ENCODE measurements at regions not wholly inside any gene's neighbourhood (a gene's known extent, or its start where the extent isn't known, plus 50 kb on each side); places are given as distances from the start of the nearest gene placed in this dataset.

DNA sequence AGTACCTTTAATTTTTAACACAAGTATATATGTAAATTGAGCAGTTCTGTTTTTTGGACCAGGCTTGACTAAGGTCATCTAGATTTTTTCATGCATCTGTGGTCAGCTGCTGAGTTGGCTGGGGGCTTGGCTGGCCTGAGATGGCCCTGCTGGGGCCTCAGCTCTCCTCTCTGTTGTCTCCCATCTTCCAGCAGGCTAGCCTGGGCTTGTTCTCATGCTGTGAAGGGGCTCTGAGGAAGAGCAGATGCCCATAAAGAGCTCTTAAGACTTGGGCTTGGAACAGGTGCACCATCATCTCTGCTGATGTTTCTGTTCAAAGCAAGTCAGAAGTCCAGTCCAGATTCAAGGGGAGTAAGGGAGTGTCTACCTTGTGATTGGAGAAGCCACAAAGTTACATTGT is 51.2 kb upstream of the TNR start (continued):
- TF ChIP-seq, protein P1, sequence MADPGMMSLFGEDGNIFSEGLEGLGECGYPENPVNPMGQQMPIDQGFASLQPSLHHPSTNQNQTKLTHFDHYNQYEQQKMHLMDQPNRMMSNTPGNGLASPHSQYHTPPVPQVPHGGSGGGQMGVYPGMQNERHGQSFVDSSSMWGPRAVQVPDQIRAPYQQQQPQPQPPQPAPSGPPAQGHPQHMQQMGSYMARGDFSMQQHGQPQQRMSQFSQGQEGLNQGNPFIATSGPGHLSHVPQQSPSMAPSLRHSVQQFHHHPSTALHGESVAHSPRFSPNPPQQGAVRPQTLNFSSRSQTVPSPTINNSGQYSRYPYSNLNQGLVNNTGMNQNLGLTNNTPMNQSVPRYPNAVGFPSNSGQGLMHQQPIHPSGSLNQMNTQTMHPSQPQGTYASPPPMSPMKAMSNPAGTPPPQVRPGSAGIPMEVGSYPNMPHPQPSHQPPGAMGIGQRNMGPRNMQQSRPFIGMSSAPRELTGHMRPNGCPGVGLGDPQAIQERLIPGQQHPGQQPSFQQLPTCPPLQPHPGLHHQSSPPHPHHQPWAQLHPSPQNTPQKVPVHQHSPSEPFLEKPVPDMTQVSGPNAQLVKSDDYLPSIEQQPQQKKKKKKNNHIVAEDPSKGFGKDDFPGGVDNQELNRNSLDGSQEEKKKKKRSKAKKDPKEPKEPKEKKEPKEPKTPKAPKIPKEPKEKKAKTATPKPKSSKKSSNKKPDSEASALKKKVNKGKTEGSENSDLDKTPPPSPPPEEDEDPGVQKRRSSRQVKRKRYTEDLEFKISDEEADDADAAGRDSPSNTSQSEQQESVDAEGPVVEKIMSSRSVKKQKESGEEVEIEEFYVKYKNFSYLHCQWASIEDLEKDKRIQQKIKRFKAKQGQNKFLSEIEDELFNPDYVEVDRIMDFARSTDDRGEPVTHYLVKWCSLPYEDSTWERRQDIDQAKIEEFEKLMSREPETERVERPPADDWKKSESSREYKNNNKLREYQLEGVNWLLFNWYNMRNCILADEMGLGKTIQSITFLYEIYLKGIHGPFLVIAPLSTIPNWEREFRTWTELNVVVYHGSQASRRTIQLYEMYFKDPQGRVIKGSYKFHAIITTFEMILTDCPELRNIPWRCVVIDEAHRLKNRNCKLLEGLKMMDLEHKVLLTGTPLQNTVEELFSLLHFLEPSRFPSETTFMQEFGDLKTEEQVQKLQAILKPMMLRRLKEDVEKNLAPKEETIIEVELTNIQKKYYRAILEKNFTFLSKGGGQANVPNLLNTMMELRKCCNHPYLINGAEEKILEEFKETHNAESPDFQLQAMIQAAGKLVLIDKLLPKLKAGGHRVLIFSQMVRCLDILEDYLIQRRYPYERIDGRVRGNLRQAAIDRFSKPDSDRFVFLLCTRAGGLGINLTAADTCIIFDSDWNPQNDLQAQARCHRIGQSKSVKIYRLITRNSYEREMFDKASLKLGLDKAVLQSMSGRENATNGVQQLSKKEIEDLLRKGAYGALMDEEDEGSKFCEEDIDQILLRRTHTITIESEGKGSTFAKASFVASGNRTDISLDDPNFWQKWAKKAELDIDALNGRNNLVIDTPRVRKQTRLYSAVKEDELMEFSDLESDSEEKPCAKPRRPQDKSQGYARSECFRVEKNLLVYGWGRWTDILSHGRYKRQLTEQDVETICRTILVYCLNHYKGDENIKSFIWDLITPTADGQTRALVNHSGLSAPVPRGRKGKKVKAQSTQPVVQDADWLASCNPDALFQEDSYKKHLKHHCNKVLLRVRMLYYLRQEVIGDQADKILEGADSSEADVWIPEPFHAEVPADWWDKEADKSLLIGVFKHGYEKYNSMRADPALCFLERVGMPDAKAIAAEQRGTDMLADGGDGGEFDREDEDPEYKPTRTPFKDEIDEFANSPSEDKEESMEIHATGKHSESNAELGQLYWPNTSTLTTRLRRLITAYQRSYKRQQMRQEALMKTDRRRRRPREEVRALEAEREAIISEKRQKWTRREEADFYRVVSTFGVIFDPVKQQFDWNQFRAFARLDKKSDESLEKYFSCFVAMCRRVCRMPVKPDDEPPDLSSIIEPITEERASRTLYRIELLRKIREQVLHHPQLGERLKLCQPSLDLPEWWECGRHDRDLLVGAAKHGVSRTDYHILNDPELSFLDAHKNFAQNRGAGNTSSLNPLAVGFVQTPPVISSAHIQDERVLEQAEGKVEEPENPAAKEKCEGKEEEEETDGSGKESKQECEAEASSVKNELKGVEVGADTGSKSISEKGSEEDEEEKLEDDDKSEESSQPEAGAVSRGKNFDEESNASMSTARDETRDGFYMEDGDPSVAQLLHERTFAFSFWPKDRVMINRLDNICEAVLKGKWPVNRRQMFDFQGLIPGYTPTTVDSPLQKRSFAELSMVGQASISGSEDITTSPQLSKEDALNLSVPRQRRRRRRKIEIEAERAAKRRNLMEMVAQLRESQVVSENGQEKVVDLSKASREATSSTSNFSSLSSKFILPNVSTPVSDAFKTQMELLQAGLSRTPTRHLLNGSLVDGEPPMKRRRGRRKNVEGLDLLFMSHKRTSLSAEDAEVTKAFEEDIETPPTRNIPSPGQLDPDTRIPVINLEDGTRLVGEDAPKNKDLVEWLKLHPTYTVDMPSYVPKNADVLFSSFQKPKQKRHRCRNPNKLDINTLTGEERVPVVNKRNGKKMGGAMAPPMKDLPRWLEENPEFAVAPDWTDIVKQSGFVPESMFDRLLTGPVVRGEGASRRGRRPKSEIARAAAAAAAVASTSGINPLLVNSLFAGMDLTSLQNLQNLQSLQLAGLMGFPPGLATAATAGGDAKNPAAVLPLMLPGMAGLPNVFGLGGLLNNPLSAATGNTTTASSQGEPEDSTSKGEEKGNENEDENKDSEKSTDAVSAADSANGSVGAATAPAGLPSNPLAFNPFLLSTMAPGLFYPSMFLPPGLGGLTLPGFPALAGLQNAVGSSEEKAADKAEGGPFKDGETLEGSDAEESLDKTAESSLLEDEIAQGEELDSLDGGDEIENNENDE (IDR thresholded peaks at IDR 0.05; ENCODE audit: insufficient replicate concordance, low read length): no peak
- no peak for TF ChIP-seq FOSL1 (IDR thresholded peaks at IDR 0.05; ENCODE audit: insufficient read depth, low read depth, low read length)
- TF ChIP-seq SIN3A (conservative IDR thresholded peaks at IDR 0.05 in 1 of 2, IDR thresholded peaks at IDR 0.05 in 1 of 2; ENCODE audit: low read depth in 1 of 2, low read length in 2 of 2): no peak
- no peak for TF ChIP-seq BACH1 (IDR thresholded peaks at IDR 0.05; ENCODE audit: low read length)
- TF ChIP-seq CBX8 (IDR thresholded peaks at IDR 0.05; ENCODE audit: borderline replicate concordance, low read depth, low read length): no peak
- TF ChIP-seq RFX5 (IDR thresholded peaks at IDR 0.05; ENCODE audit: borderline replicate concordance, low read depth, low read length): no peak
- no peak for TF ChIP-seq NANOG (IDR thresholded peaks at IDR 0.05; ENCODE audit: insufficient read depth, low read depth, low read length, poor library complexity, severe bottlenecking)
- no peak for TF ChIP-seq POLR2AphosphoS5 (IDR thresholded peaks at IDR 0.05; ENCODE audit: low read depth, low read length)
